HEK293T (cell line): ENCODE measurements at regions not wholly inside any gene's neighbourhood (a gene's known extent, or its start where the extent isn't known, plus 50 kb on each side); places are given as distances from the start of the nearest gene placed in this dataset.

ENCODE experiments used
- ARNT ChIP-seq: fragments of 450-650 bp; IDR thresholded peaks from 2 replicates; pipeline ENCODE4 v1.6.1; 2017; ENCODE audit warnings: mild to moderate bottlenecking
- BHLHE40 ChIP-seq: fragments of 450-650 bp; IDR thresholded peaks from 2 replicates; pipeline ENCODE4 v1.6.1; 2016; ENCODE audit warnings: mild to moderate bottlenecking, moderate library complexity, borderline replicate concordance
- ELF4 ChIP-seq: fragments of 450-650 bp; IDR thresholded peaks from 2 replicates; pipeline ENCODE4 v1.6.1; 2017; ENCODE audit warnings: antibody characterized with exemption
- FOXK2 ChIP-seq: fragments of 450-650 bp; IDR thresholded peaks from 2 replicates; pipeline ENCODE4 v1.6.1; 2016; ENCODE audit warnings: mild to moderate bottlenecking
- FOXM1 ChIP-seq: fragments of 450-650 bp; IDR thresholded peaks from 2 replicates; pipeline ENCODE4 v1.6.1; 2017; ENCODE audit warnings: mild to moderate bottlenecking, borderline replicate concordance
- HDGF ChIP-seq: fragments of 450-650 bp; IDR thresholded peaks from 2 replicates; pipeline ENCODE4 v1.6.1; 2017; ENCODE audit warnings: antibody characterized with exemption, borderline replicate concordance
- L3MBTL2 ChIP-seq: fragments of 450-650 bp; conservative IDR thresholded peaks from 2 replicates; pipeline ENCODE4 v1.6.1; 2016; ENCODE audit warnings: mild to moderate bottlenecking
- NFRKB ChIP-seq: fragments of 450-650 bp; IDR thresholded peaks from 2 replicates; pipeline ENCODE4 v1.6.1; 2016; ENCODE audit warnings: mild to moderate bottlenecking, moderate library complexity
- PKNOX1 ChIP-seq: fragments of 450-650 bp; IDR thresholded peaks from 2 replicates; pipeline ENCODE4 v1.6.1; 2016
- SP1 ChIP-seq: fragments of 450-650 bp; IDR thresholded peaks from 2 replicates; pipeline ENCODE4 v1.6.1; 2017
- TARDBP ChIP-seq: fragments of 450-650 bp; IDR thresholded peaks from 2 replicates; pipeline ENCODE4 v1.6.1; 2016
- ZNF384 ChIP-seq: fragments of 450-650 bp; IDR thresholded peaks from 2 replicates; pipeline ENCODE4 v1.6.1; 2016

GRCh38 chr20:54366669-54367344, 108.6 kb upstream of the DOK5 start:
- TF ChIP-seq PKNOX1, result no peak
- TF ChIP-seq L3MBTL2, result no peak
- no peak for TF ChIP-seq BHLHE40
- TF ChIP-seq ELF4, result no peak
- TF ChIP-seq SP1, result no peak
- TF ChIP-seq ZNF384, result no peak
- TF ChIP-seq TARDBP, result no peak
- TF ChIP-seq NFRKB, result no peak
- TF ChIP-seq FOXM1, result no peak
- no peak for TF ChIP-seq HDGF
- TF ChIP-seq ARNT, result no peak
- TF ChIP-seq FOXK2, result no peak
